HEK293 (cell line): ENCODE measurements at regions not wholly inside any gene's neighbourhood (a gene's known extent, or its start where the extent isn't known, plus 50 kb on each side); places are given as distances from the start of the nearest gene placed in this dataset.

Experiments
- CTCF ChIA-PET: fragments of 350-600 bp; formaldehyde crosslinking; extraction: SDS; loops from one replicate; lab custom pipeline; 2021; ENCODE audit warnings: antibody characterized with exemption; lab: Yijun Ruan, JAX
- POLR2A ChIA-PET: fragments of 300-600 bp; formaldehyde crosslinking; extraction: SDS; loops from one replicate; lab custom pipeline; 2020; ENCODE audit warnings: antibody characterized with exemption, inconsistent platforms; lab: Yijun Ruan, JAX
- H3K27ac ChIP-seq: fragments of 200-500 bp; sonication (Bioruptor generic); 2 replicates; pipeline ENCODE4 v1.5.1; 2014; ENCODE audit warnings: low read depth, low read length, control low read depth, inconsistent platforms; ENCODE audit errors: extremely low read depth
- H3K36me3 ChIP-seq, 2 experiments: fragments of 200-500 bp in 1 of 2; sonication (Bioruptor generic) in 1 of 2; 1 replicate in 1 of 2; 2 replicates in 1 of 2; pipeline ENCODE4 v1.5.1; 2014 to 2017; ENCODE audit warnings: inconsistent platforms in 2 of 2, low read length in 2 of 2; ENCODE audit not compliant: control insufficient read depth in 2 of 2, insufficient read depth in 1 of 2
- H3K4me1 ChIP-seq: fragments of 200-500 bp; sonication (Bioruptor generic); 2 replicates; pipeline ENCODE4 v1.5.1; 2014; ENCODE audit warnings: mild to moderate bottlenecking, low read length, inconsistent platforms; ENCODE audit not compliant: control insufficient read depth, insufficient read depth
- H3K4me3 ChIP-seq: 2 replicates; pipeline ENCODE4 v1.5.1; 2011; ENCODE audit warnings: low read depth, mild to moderate bottlenecking, control low read depth, low read length, moderate library complexity
- H3K9me3 ChIP-seq: fragments of 200-500 bp; sonication (Bioruptor generic); 2 replicates; pipeline ENCODE4 v1.5.1; 2014; ENCODE audit warnings: low read depth, low read length, inconsistent platforms; ENCODE audit not compliant: control insufficient read depth, insufficient read depth
- HOXC10 ChIP-seq: sonication (generic); formaldehyde crosslinking; IDR thresholded peaks from 2 replicates; pipeline ENCODE4 v1.8.1; 2023; ENCODE audit warnings: mild to moderate bottlenecking, missing genetic modification reagents
- MEIS1 ChIP-seq: sonication (generic); formaldehyde crosslinking; IDR thresholded peaks from 2 replicates; pipeline ENCODE4 v1.8.1; 2022; ENCODE audit warnings: missing genetic modification reagents, mild to moderate bottlenecking, borderline replicate concordance
- SP3 ChIP-seq: fragments of 450-650 bp; formaldehyde crosslinking; IDR thresholded peaks from 2 replicates; pipeline ENCODE4 v1.5.1; 2016; ENCODE audit warnings: missing biosample characterization, missing genetic modification characterization
- ZFP37 ChIP-seq: fragments of 450-650 bp; formaldehyde crosslinking; IDR thresholded peaks from 2 replicates; pipeline ENCODE4 v1.5.1; 2016; ENCODE audit warnings: missing biosample characterization, missing genetic modification characterization
- ZNF221 ChIP-seq: fragments of 450-650 bp; formaldehyde crosslinking; IDR thresholded peaks from 2 replicates; pipeline ENCODE4 v1.5.1; 2017; ENCODE audit warnings: missing biosample characterization, missing genetic modification characterization, borderline replicate concordance
- ZNF239 ChIP-seq: fragments of 450-650 bp; formaldehyde crosslinking; IDR thresholded peaks from 2 replicates; pipeline ENCODE4 v1.5.1; 2016; ENCODE audit warnings: missing biosample characterization, missing genetic modification characterization
- ZNF621 ChIP-seq: fragments of 450-650 bp; formaldehyde crosslinking; IDR thresholded peaks from 2 replicates; pipeline ENCODE4 v1.5.1; 2017; ENCODE audit warnings: missing biosample characterization, missing genetic modification characterization
- ZNF623 ChIP-seq: fragments of 450-650 bp; formaldehyde crosslinking; IDR thresholded peaks from 2 replicates; pipeline ENCODE4 v1.5.1; 2016; ENCODE audit warnings: missing biosample characterization, missing genetic modification characterization
- ZNF747 ChIP-seq: fragments of 450-650 bp; formaldehyde crosslinking; IDR thresholded peaks from 2 replicates; pipeline ENCODE4 v1.5.1; 2016; ENCODE audit warnings: missing biosample characterization, missing genetic modification characterization
- ZNF776 ChIP-seq: fragments of 450-650 bp; formaldehyde crosslinking; IDR thresholded peaks from 2 replicates; pipeline ENCODE4 v1.5.0; 2017; ENCODE audit warnings: missing biosample characterization, missing genetic modification characterization, borderline replicate concordance
- ZNF777 ChIP-seq: fragments of 450-650 bp; formaldehyde crosslinking; IDR thresholded peaks from 2 replicates; pipeline ENCODE4 v1.5.1; 2017; ENCODE audit warnings: missing biosample characterization, missing genetic modification characterization, borderline replicate concordance
- ZNF837 ChIP-seq: fragments of 450-650 bp; formaldehyde crosslinking; IDR thresholded peaks from 2 replicates; pipeline ENCODE4 v1.5.1; 2016; ENCODE audit warnings: missing biosample characterization, missing genetic modification characterization
- TF ChIP-seq, protein P1 (sequence below): fragments of 450-650 bp; formaldehyde crosslinking; IDR thresholded peaks from 2 replicates; pipeline ENCODE4 v1.5.1; 2017; ENCODE audit warnings: missing biosample characterization, missing genetic modification characterization
- TF ChIP-seq, protein P2 (sequence below): fragments of 450-650 bp; formaldehyde crosslinking; IDR thresholded peaks from 2 replicates; pipeline ENCODE4 v1.5.1; 2016; ENCODE audit warnings: missing biosample characterization, missing genetic modification characterization, low read depth
- TF ChIP-seq, protein P3 (sequence below): fragments of 450-650 bp; formaldehyde crosslinking; IDR thresholded peaks from 2 replicates; pipeline ENCODE4 v1.5.1; 2017; ENCODE audit warnings: missing biosample characterization, missing genetic modification characterization
- TF ChIP-seq, protein P4 (sequence below): fragments of 450-650 bp; formaldehyde crosslinking; IDR thresholded peaks from 2 replicates; pipeline ENCODE4 v1.5.1; 2016; ENCODE audit warnings: missing biosample characterization, missing genetic modification characterization, borderline replicate concordance
- TF ChIP-seq, protein P5 (sequence below): fragments of 450-650 bp; formaldehyde crosslinking; optimal IDR thresholded peaks from 2 replicates; pipeline ENCODE3; 2016; ENCODE audit warnings: missing biosample characterization, mild to moderate bottlenecking, missing genetic modification characterization
- TF ChIP-seq, protein P6 (sequence below): fragments of 450-650 bp; formaldehyde crosslinking; IDR thresholded peaks from 2 replicates; pipeline ENCODE4 v1.5.1; 2016; ENCODE audit warnings: missing biosample characterization, missing genetic modification characterization

DNA sequence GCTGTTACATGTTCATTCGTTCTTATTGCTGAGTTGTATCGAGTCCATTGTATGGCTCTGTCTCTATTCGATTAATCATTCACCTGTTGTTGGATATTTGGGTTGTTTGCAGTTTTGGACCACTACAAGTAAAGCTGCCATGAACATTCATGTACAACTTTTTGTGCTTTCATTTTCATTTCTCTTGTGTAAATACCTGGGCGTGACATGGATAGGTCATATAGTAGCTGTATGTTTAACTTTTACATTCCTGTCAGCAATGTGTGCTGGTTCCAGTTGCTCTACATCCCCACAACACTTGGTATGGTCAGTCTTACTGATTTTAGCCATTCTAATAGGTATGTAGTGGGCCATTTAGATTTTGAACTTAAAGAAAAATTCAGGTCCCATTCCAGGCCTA is 194.2 kb upstream of the PLET1 start:
- Histone ChIP-seq H3K9me3 (no peaks in the 10 kb centered on the region), H3K27ac (no peak overlapping the region), H3K4me1 (no peaks in the 10 kb centered on the region), H3K4me3 (no peak overlapping the region), H3K36me3 (no peaks in the 10 kb centered on the region)
- ChIA-PET POLR2A (no interaction called here), CTCF (interaction anchor here (0.6 to 2.8 kb wide), 11 partner anchors 9 to 1363 kb away, joined by 3 to 17 read pairs (median 5); no protein-coding TSS in a partner anchor)
- TF ChIP-seq SP3 (tag by site-specific recombination) (no peak), ZNF239 (tag by site-specific recombination) (no peak)

DNA sequence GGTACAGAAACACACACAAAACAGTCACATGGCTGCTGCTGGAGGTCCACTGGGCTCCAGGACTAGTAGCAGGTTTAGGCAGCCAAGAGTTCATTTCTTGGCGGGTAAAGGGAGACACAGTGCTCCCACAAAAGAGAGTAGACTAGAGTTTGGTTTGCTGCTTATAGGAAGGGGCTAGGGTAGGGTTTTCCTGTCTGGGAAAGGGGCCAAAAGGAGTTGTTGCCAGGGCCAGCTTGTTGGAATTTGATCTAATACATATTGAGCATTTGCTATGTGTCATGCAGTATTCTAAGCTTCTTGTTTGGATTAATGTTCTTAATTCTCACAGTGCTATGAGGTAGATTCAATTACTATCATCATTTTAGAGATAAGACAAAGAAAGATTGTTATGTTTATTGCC is 195.1 kb upstream of the PLET1 start:
- H3K27ac ChIP-seq: no peak overlapping the region
- POLR2A ChIA-PET: no interaction called here
- H3K4me3 ChIP-seq: no peak overlapping the region

DNA sequence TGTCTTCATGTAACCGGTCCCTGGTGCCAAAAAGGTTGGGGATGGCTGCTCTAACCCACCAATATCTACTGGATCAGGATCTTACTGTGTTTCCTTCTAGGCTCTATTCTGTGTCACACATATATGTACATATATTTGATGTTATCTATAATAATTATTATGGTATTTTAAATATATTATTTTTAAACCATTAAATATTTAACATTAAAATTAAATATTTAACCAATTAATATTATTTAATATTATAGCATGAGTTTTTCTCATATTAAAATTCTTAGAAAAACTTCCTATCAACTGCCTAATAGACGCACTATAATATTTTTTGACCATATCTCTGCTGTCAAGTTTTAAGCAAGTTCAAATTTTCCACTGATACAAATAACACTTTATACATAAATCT is 196.9 kb upstream of the PLET1 start:
- CTCF ChIA-PET: no interaction called here

More for the DNA sequence above, 195.1 kb upstream of the PLET1 start:
- Histone ChIP-seq H3K36me3 (no peaks in the 10 kb centered on the region), H3K9me3 (no peaks in the 10 kb centered on the region), H3K4me1 (no peaks in the 10 kb centered on the region)
- TF ChIP-seq, protein P1, sequence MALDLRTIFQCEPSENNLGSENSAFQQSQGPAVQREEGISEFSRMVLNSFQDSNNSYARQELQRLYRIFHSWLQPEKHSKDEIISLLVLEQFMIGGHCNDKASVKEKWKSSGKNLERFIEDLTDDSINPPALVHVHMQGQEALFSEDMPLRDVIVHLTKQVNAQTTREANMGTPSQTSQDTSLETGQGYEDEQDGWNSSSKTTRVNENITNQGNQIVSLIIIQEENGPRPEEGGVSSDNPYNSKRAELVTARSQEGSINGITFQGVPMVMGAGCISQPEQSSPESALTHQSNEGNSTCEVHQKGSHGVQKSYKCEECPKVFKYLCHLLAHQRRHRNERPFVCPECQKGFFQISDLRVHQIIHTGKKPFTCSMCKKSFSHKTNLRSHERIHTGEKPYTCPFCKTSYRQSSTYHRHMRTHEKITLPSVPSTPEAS (tag by site-specific recombination): no peak
- TF ChIP-seq ZNF837 (no peak), ZNF747 (tag by site-specific recombination) (no peak), ZNF776 (tag by site-specific recombination) (no peak), ZFP37 (tag by site-specific recombination) (no peak), ZNF621 (tag by site-specific recombination) (no peak)
- TF ChIP-seq, protein P2, sequence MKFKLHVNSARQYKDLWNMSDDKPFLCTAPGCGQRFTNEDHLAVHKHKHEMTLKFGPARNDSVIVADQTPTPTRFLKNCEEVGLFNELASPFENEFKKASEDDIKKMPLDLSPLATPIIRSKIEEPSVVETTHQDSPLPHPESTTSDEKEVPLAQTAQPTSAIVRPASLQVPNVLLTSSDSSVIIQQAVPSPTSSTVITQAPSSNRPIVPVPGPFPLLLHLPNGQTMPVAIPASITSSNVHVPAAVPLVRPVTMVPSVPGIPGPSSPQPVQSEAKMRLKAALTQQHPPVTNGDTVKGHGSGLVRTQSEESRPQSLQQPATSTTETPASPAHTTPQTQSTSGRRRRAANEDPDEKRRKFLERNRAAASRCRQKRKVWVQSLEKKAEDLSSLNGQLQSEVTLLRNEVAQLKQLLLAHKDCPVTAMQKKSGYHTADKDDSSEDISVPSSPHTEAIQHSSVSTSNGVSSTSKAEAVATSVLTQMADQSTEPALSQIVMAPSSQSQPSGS: no peak
- CTCF ChIA-PET: interaction anchor here (0.7 to 2.2 kb wide), 3 partner anchors 12 to 98 kb away, joined by 3 to 8 read pairs (median 4); no protein-coding TSS in a partner anchor

More for the DNA sequence above, 196.9 kb upstream of the PLET1 start:
- Histone ChIP-seq H3K36me3 (no peaks in the 10 kb centered on the region), H3K9me3 (no peaks in the 10 kb centered on the region), H3K27ac (no peak overlapping the region), H3K4me3 (no peak overlapping the region), H3K4me1 (no peaks in the 10 kb centered on the region)
- POLR2A ChIA-PET: no interaction called here
- TF ChIP-seq ZNF777 (tag by site-specific recombination) (no peak), ZNF221 (tag by site-specific recombination) (no peak), ZNF623 (tag by site-specific recombination) (no peak), HOXC10 (no peak), MEIS1 (CRISPR knock-in tag) (no peak)
- TF ChIP-seq, protein P3, sequence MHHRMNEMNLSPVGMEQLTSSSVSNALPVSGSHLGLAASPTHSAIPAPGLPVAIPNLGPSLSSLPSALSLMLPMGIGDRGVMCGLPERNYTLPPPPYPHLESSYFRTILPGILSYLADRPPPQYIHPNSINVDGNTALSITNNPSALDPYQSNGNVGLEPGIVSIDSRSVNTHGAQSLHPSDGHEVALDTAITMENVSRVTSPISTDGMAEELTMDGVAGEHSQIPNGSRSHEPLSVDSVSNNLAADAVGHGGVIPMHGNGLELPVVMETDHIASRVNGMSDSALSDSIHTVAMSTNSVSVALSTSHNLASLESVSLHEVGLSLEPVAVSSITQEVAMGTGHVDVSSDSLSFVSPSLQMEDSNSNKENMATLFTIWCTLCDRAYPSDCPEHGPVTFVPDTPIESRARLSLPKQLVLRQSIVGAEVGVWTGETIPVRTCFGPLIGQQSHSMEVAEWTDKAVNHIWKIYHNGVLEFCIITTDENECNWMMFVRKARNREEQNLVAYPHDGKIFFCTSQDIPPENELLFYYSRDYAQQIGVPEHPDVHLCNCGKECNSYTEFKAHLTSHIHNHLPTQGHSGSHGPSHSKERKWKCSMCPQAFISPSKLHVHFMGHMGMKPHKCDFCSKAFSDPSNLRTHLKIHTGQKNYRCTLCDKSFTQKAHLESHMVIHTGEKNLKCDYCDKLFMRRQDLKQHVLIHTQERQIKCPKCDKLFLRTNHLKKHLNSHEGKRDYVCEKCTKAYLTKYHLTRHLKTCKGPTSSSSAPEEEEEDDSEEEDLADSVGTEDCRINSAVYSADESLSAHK (tag by site-specific recombination): no peak
- TF ChIP-seq, protein P4, sequence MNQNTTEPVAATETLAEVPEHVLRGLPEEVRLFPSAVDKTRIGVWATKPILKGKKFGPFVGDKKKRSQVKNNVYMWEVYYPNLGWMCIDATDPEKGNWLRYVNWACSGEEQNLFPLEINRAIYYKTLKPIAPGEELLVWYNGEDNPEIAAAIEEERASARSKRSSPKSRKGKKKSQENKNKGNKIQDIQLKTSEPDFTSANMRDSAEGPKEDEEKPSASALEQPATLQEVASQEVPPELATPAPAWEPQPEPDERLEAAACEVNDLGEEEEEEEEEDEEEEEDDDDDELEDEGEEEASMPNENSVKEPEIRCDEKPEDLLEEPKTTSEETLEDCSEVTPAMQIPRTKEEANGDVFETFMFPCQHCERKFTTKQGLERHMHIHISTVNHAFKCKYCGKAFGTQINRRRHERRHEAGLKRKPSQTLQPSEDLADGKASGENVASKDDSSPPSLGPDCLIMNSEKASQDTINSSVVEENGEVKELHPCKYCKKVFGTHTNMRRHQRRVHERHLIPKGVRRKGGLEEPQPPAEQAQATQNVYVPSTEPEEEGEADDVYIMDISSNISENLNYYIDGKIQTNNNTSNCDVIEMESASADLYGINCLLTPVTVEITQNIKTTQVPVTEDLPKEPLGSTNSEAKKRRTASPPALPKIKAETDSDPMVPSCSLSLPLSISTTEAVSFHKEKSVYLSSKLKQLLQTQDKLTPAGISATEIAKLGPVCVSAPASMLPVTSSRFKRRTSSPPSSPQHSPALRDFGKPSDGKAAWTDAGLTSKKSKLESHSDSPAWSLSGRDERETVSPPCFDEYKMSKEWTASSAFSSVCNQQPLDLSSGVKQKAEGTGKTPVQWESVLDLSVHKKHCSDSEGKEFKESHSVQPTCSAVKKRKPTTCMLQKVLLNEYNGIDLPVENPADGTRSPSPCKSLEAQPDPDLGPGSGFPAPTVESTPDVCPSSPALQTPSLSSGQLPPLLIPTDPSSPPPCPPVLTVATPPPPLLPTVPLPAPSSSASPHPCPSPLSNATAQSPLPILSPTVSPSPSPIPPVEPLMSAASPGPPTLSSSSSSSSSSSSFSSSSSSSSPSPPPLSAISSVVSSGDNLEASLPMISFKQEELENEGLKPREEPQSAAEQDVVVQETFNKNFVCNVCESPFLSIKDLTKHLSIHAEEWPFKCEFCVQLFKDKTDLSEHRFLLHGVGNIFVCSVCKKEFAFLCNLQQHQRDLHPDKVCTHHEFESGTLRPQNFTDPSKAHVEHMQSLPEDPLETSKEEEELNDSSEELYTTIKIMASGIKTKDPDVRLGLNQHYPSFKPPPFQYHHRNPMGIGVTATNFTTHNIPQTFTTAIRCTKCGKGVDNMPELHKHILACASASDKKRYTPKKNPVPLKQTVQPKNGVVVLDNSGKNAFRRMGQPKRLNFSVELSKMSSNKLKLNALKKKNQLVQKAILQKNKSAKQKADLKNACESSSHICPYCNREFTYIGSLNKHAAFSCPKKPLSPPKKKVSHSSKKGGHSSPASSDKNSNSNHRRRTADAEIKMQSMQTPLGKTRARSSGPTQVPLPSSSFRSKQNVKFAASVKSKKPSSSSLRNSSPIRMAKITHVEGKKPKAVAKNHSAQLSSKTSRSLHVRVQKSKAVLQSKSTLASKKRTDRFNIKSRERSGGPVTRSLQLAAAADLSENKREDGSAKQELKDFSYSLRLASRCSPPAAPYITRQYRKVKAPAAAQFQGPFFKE (tag by site-specific recombination): no peak
- TF ChIP-seq, protein P5, sequence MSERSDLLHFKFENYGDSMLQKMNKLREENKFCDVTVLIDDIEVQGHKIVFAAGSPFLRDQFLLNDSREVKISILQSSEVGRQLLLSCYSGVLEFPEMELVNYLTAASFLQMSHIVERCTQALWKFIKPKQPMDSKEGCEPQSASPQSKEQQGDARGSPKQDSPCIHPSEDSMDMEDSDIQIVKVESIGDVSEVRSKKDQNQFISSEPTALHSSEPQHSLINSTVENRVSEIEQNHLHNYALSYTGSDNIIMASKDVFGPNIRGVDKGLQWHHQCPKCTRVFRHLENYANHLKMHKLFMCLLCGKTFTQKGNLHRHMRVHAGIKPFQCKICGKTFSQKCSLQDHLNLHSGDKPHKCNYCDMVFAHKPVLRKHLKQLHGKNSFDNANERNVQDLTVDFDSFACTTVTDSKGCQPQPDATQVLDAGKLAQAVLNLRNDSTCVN (tag by site-specific recombination): no peak
- TF ChIP-seq, protein P1 (tag by site-specific recombination): no peak
- TF ChIP-seq, protein P6, sequence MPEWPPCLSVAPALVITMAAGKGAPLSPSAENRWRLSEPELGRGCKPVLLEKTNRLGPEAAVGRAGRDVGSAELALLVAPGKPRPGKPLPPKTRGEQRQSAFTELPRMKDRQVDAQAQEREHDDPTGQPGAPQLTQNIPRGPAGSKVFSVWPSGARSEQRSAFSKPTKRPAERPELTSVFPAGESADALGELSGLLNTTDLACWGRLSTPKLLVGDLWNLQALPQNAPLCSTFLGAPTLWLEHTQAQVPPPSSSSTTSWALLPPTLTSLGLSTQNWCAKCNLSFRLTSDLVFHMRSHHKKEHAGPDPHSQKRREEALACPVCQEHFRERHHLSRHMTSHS (tag by site-specific recombination): no peak
